ENCODE measurements at regions not wholly inside any gene's neighbourhood (a gene's known extent, or its start where the extent isn't known, plus 50 kb on each side); places are given as distances from the start of the nearest gene placed in this dataset.

DNA sequence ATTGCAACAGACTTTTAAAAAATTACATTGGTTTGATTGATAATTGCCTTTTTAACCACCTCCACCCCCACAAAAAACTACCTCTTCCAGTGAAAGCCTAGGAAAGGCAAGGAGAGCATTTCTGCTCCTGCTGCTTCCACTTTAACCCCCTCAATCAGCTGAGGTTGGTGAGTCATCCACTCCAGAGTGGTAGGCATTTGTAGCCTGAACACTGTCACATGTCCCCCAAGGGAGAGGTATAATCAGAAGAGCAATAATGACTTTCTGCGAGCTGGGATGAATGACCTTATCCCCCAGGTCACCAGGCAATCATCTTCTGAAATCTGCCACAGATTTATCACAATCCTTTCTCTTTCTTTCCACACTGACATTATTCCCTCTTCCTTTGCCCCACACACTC lies 126.6 kb upstream of the CAMK1G start:
- H3K4me3 ChIP-seq (ENCODE audit: low read depth, low read length), result no peak overlapping the region
- ChIA-PET CTCF (interaction anchor here (0.6 to 3.7 kb wide), 4 partner anchors 21 to 256 kb away, joined by 3 to 20 read pairs (median 14); no protein-coding TSS in a partner anchor), POLR2A (no interaction called here)
- DNase-seq (ENCODE audit: low read depth, low spot score), result no peak
- no peak for TF ChIP-seq CTCF (IDR thresholded peaks at IDR 0.05; ENCODE audit: insufficient read depth, low read length, missing control alignments)

- no peak overlapping the region for H3K4me3 ChIP-seq (ENCODE audit: low read depth, low read length)
- no peak for TF ChIP-seq CTCF (IDR thresholded peaks at IDR 0.05; ENCODE audit: insufficient read depth, low read length, missing control alignments)
- CTCF ChIA-PET, result interaction anchor here (3.7 kb wide), 1 partner anchor 251 kb away, joined by 16 read pairs; no protein-coding TSS in a partner anchor
These were observed 126.0 kb upstream of the CAMK1G start for GRCh38 chr1:209457401-209458125.

DNA sequence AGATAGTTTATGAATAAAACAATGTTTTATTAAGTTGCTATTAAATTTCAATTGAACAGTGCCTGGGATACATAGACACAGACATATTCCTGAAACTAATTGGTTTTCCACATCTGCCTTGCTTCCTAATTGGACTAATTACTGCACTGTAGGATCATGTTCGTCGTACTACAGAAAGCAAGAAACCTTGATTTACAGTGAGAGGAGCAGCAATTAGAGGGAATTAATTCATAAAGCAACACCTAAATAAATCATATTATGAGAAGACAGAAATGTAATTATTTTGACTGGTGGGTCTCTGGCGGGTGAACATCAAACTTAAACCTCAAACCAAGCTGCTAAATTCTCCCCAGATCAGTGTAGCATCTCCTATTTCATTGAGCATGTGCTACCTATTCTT lies 124.6 kb upstream of the CAMK1G start:
- CTCF ChIA-PET, result interaction anchor here (1.4 kb wide), 1 partner anchor 18 kb away, joined by 3 read pairs; no protein-coding TSS in a partner anchor
- no peak for TF ChIP-seq CTCF (IDR thresholded peaks at IDR 0.05; ENCODE audit: insufficient read depth, low read length, missing control alignments)
- POLR2A ChIA-PET, result no interaction called here
- DNase-seq (ENCODE audit: low read depth, low spot score), result no peak
- H3K4me3 ChIP-seq (ENCODE audit: low read depth, low read length), result no peak overlapping the region

More at GRCh38 chr1:209457401-209458125, 126.0 kb upstream of the CAMK1G start:
- POLR2A ChIA-PET, result no interaction called here
- DNase-seq (ENCODE audit: low read depth, low spot score), result no peak

GRCh38 chr1:209461168-209461567 lies 122.3 kb upstream of the CAMK1G start:
- TF ChIP-seq CTCF (IDR thresholded peaks at IDR 0.05; ENCODE audit: insufficient read depth, low read length, missing control alignments), result no peak
- no peak overlapping the region for H3K4me3 ChIP-seq (ENCODE audit: low read depth, low read length)
- ChIA-PET POLR2A (no interaction called here), CTCF (no interaction called here)
- DNase-seq (ENCODE audit: low read depth, low spot score), result no peak

GRCh38 chr1:209462433-209462832 lies 121.1 kb upstream of the CAMK1G start:
- ChIA-PET POLR2A (no interaction called here), CTCF (interaction anchor here (1.2 kb wide), 1 partner anchor 108 kb away, joined by 3 read pairs; no protein-coding TSS in a partner anchor)

More at GRCh38 chr1:209462433-209462832, 121.1 kb upstream of the CAMK1G start:
- no peak for DNase-seq (ENCODE audit: low read depth, low spot score)
- TF ChIP-seq CTCF (IDR thresholded peaks at IDR 0.05; ENCODE audit: insufficient read depth, low read length, missing control alignments), result no peak
- no peak overlapping the region for H3K4me3 ChIP-seq (ENCODE audit: low read depth, low read length)

All from AG04449 (cell line).